Nephron progenitor cell (in vitro differentiated cells): ENCODE measurements at regions not wholly inside any gene's neighbourhood (a gene's known extent, or its start where the extent isn't known, plus 50 kb on each side); places are given as distances from the start of the nearest gene placed in this dataset.

ENCODE experiments used
- DNase-seq: peaks from one replicate; pipeline ENCODE4 v3.0.0; 2021
- H3K27ac Mint-ChIP-seq: 2 replicates; pipeline ENCODE4 v1.8.0; 2021; ENCODE audit warnings: mild to moderate bottlenecking, moderate library complexity, mixed read lengths
- H3K27me3 Mint-ChIP-seq: 2 replicates; pipeline ENCODE4 v1.8.0; 2021; ENCODE audit warnings: mild to moderate bottlenecking, low read depth, mixed read lengths; ENCODE audit not compliant: poor library complexity
- H3K36me3 Mint-ChIP-seq: 2 replicates; pipeline ENCODE4 v1.8.0; 2021; ENCODE audit warnings: low read depth, mixed read lengths
- H3K4me1 Mint-ChIP-seq: 2 replicates; pipeline ENCODE4 v1.8.0; 2021; ENCODE audit warnings: mixed read lengths
- H3K4me3 Mint-ChIP-seq: 2 replicates; pipeline ENCODE4 v1.8.0; 2021; ENCODE audit warnings: mild to moderate bottlenecking, moderate library complexity, mixed read lengths
- H3K9me3 Mint-ChIP-seq: 2 replicates; pipeline ENCODE4 v1.8.0; 2021; ENCODE audit warnings: mild to moderate bottlenecking, moderate library complexity, mixed read lengths
- TF ChIP-seq, protein P1 (sequence below): fragments of 200-600 bp; sonication (generic); IDR thresholded peaks from 2 replicates; pipeline ENCODE4 v1.5.0; 2021; ENCODE audit warnings: antibody characterized with exemption

DNA sequence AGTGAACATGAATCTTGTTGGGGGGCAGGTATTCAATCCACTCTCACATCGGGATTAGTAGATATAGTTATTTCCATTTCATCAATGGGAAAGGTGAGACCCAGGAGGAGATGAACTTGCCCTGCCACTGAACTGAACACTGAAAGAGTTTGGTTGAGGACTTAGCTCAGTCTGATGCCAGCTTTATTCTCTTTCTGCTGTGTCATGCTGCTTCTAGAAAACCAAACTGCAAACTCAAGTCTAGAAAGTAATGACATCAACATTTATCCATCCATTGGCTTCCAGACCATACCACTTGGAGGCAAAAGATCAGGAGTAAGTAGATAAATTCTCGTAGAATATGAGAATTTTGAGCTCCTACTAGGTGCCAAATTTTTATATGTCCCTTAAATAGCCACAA lies 288.0 kb upstream of the CTNNB1 start:
- no peak overlapping the region for H3K4me3 Mint-ChIP-seq
- H3K27me3 Mint-ChIP-seq: no peaks in the 10 kb centered on the region
- H3K36me3 Mint-ChIP-seq: no peaks in the 10 kb centered on the region
- no peak overlapping the region for H3K27ac Mint-ChIP-seq
- DNase-seq: no peak
- peaks cover 48% of the 10 kb centered on the region for H3K4me1 Mint-ChIP-seq
- TF ChIP-seq, protein P1, sequence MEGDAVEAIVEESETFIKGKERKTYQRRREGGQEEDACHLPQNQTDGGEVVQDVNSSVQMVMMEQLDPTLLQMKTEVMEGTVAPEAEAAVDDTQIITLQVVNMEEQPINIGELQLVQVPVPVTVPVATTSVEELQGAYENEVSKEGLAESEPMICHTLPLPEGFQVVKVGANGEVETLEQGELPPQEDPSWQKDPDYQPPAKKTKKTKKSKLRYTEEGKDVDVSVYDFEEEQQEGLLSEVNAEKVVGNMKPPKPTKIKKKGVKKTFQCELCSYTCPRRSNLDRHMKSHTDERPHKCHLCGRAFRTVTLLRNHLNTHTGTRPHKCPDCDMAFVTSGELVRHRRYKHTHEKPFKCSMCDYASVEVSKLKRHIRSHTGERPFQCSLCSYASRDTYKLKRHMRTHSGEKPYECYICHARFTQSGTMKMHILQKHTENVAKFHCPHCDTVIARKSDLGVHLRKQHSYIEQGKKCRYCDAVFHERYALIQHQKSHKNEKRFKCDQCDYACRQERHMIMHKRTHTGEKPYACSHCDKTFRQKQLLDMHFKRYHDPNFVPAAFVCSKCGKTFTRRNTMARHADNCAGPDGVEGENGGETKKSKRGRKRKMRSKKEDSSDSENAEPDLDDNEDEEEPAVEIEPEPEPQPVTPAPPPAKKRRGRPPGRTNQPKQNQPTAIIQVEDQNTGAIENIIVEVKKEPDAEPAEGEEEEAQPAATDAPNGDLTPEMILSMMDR: no peak
- H3K9me3 Mint-ChIP-seq: peaks cover 4% of the 10 kb centered on the region

DNA sequence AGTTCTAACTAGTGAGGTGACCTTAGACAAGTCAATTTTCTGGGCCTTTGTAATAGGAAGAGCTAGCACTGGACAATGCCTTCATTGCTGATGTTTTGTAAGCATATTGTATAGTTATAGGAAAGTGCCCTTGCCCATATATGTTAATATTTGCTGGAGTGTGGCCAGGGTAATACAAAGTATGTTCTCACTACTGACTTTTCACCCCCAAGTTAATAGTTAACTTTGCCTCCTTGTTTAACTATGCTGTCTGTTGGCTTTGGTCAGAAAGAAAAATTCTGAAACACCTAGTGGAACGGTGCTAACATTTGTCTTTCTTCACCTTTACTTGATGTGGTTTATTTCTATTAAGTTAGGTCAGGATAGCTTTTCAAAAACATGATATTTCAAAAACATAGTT lies 287.4 kb upstream of the CTNNB1 start:
- Mint-ChIP-seq H3K4me1 (peaks cover 51% of the 10 kb centered on the region), H3K4me3 (no peak overlapping the region), H3K9me3 (peaks cover 4% of the 10 kb centered on the region), H3K36me3 (no peaks in the 10 kb centered on the region), H3K27ac (no peak overlapping the region), H3K27me3 (no peaks in the 10 kb centered on the region)
- TF ChIP-seq, protein P1: no peak
- no peak for DNase-seq

DNA sequence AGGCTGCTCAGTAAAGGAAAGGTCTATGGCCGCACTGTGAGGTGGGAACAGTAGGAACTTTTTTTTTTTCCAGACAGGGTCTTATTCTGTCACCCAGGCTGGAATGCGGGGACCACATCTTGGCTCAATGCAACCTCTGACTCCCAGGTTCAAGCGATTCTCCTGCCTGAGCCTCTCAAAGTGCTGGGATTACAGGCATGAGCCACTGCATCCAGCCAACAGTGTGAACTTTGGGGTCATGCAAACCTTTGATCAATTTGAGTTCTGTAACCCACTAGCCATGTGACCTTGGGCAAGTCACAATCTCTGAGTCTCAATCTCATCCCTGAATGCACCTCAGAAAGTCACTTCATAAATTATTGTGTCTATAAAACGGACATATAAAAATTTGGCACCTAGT lies 286.8 kb upstream of the CTNNB1 start:
- Mint-ChIP-seq H3K27me3 (no peaks in the 10 kb centered on the region), H3K27ac (no peak overlapping the region), H3K4me1 (peaks cover 56% of the 10 kb centered on the region), H3K36me3 (no peaks in the 10 kb centered on the region), H3K9me3 (peaks cover 1% of the 10 kb centered on the region), H3K4me3 (no peak overlapping the region)
- DNase-seq: no peak
- TF ChIP-seq, protein P1: no peak

DNA sequence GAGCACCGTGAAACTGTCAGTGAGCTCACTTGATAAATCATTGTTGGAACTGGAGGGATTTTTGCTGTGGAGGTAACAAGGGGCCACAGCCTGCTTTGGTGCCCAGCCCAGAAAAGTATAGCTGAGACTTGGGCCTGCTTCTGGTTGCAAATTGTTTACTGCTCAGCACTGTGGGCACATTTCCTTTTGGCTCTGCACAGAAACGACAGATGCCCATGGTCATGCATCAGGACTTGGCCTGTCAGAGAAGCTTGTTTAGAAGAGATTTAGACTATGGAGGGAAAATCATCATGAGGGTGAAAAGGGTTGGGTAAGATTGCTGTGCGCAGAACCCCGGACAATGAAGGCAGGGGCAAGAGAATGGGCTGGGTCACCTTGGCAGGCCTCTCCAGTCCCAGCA lies 286.1 kb upstream of the CTNNB1 start:
- DNase-seq: no peak
- H3K9me3 Mint-ChIP-seq: no peaks in the 10 kb centered on the region
- H3K4me1 Mint-ChIP-seq: peaks cover 53% of the 10 kb centered on the region
- no peak overlapping the region for H3K4me3 Mint-ChIP-seq
- peak overlapping the region; percentile 36 for H3K27ac Mint-ChIP-seq
- no peaks in the 10 kb centered on the region for H3K27me3 Mint-ChIP-seq
- TF ChIP-seq, protein P1: no peak
- H3K36me3 Mint-ChIP-seq: no peaks in the 10 kb centered on the region

DNA sequence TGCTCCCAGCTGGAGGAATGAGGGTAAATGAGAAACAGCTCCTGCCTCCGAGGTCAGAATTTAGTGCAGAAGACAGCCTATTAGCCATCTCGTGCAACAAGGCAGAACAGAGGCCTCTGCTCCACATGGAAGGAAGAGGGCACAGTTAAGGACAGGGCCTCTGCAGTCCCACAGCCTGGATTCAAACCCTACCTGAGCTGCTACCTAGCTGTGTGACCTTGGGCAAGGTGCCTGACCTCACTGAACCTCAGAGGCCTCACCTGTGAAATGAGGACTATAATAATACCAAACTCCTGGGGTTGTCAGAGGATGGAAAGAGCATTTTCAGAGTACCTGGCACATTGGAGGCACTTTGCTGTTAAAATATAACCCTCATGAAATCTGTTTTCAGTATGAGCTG lies 285.7 kb upstream of the CTNNB1 start:
- no peaks in the 10 kb centered on the region for H3K9me3 Mint-ChIP-seq
- no peaks in the 10 kb centered on the region for H3K27me3 Mint-ChIP-seq
- H3K4me3 Mint-ChIP-seq: no peak overlapping the region
- DNase-seq: no peak
- peaks cover 48% of the 10 kb centered on the region for H3K4me1 Mint-ChIP-seq
- H3K36me3 Mint-ChIP-seq: no peaks in the 10 kb centered on the region
- H3K27ac Mint-ChIP-seq: peak overlapping the region; percentile 36
- TF ChIP-seq, protein P1: no peak

DNA sequence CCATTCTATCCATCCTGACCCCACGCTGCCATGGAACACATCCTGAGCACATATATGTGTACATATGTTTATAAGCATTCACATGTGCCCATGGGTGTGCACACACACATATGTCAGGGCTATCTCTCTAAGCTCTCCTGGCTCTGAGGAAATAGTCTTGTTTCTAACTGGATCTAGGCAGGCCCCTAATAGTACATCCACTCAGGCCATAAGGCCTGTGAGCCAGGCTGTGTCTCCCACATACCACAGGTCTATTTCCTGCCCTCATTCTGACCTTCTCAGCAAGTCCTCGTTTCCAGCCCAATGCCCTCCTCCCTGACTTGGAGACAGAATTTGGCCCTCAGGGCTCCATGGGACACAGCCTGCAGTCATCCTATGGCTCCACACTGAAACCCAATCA lies 284.8 kb upstream of the CTNNB1 start:
- Mint-ChIP-seq H3K4me1 (peaks cover 43% of the 10 kb centered on the region), H3K9me3 (no peaks in the 10 kb centered on the region), H3K27ac (no peak overlapping the region), H3K36me3 (no peaks in the 10 kb centered on the region), H3K27me3 (no peaks in the 10 kb centered on the region), H3K4me3 (no peak overlapping the region)
- DNase-seq: no peak
- TF ChIP-seq, protein P1: no peak
